Karpas-422 (cell line): ENCODE measurements at regions not wholly inside any gene's neighbourhood (a gene's known extent, or its start where the extent isn't known, plus 50 kb on each side); places are given as distances from the start of the nearest gene placed in this dataset.

Experiments
- DNase-seq: peaks from one replicate; pipeline ENCODE4 v3.0.0-alpha.2; 2015
- H2AFZ ChIP-seq: fragments of 200-600 bp; sonication (generic); 2 replicates; pipeline ENCODE4 v1.6.1; 2014; ENCODE audit warnings: antibody characterized with exemption, low read length, mixed read lengths
- H3K27ac ChIP-seq: fragments of 200-600 bp; sonication (generic); 2 replicates; pipeline ENCODE4 v1.5.1; 2014; ENCODE audit warnings: mild to moderate bottlenecking, low read length, moderate library complexity
- H3K27me3 ChIP-seq: fragments of 200-600 bp; sonication (generic); 2 replicates; pipeline ENCODE4 v1.6.1; 2014; ENCODE audit warnings: low read length, mixed read lengths
- H3K36me3 ChIP-seq: fragments of 200-600 bp; sonication (generic); 2 replicates; pipeline ENCODE4 v1.6.1; 2014; ENCODE audit warnings: low read length, mixed read lengths; ENCODE audit not compliant: insufficient read depth
- H3K4me1 ChIP-seq: fragments of 200-600 bp; sonication (generic); 2 replicates; pipeline ENCODE4 v1.6.1; 2014; ENCODE audit warnings: mild to moderate bottlenecking, low read length, mixed read lengths
- H3K4me2 ChIP-seq: fragments of 200-600 bp; sonication (generic); 2 replicates; pipeline ENCODE4 v1.6.1; 2014; ENCODE audit warnings: low read length, low read depth, mild to moderate bottlenecking; ENCODE audit not compliant: poor library complexity, severe bottlenecking
- H3K4me3 ChIP-seq: fragments of 200-600 bp; sonication (generic); 2 replicates; pipeline ENCODE4 v1.5.1; 2014; ENCODE audit warnings: mild to moderate bottlenecking, antibody characterized with exemption, low read length, mixed read lengths
- H3K79me2 ChIP-seq: fragments of 200-600 bp; sonication (generic); 2 replicates; pipeline ENCODE4 v1.6.1; 2014; ENCODE audit warnings: mild to moderate bottlenecking, low read length, mixed read lengths
- H3K9ac ChIP-seq: fragments of 200-600 bp; sonication (generic); 2 replicates; pipeline ENCODE4 v1.6.0; 2014; ENCODE audit warnings: low read length
- H3K9me2 ChIP-seq: fragments of 200-600 bp; sonication (generic), shearing (Covaris generic); replicated peaks from 2 replicates; pipeline ENCODE4 v1.6.0; 2014; ENCODE audit warnings: mild to moderate bottlenecking, low read length, moderate library complexity; ENCODE audit not compliant: insufficient read depth
- H3K9me3 ChIP-seq: fragments of 300-700, 200-600 bp; sonication (generic); 2 replicates; pipeline ENCODE4 v1.6.1; 2014; ENCODE audit warnings: low read length, mixed read lengths
- H4K20me1 ChIP-seq: fragments of 200-600 bp; sonication (generic); 2 replicates; pipeline ENCODE4 v1.6.1; 2014; ENCODE audit warnings: mild to moderate bottlenecking, antibody characterized with exemption, low read length, low read depth; ENCODE audit not compliant: insufficient read depth

- H3K4me3 ChIP-seq, result no peak overlapping the region
- no peaks in the 10 kb centered on the region for H4K20me1 ChIP-seq
- H3K9me2 ChIP-seq, result no peaks in the 10 kb centered on the region
- no peak overlapping the region for H3K27ac ChIP-seq
- no peak overlapping the region for H2AFZ ChIP-seq
- H3K9ac ChIP-seq, result no peak overlapping the region
- H3K36me3 ChIP-seq, result no peaks in the 10 kb centered on the region
- H3K9me3 ChIP-seq, result no peaks in the 10 kb centered on the region
- H3K79me2 ChIP-seq, result no peaks in the 10 kb centered on the region
- no peaks in the 10 kb centered on the region for H3K27me3 ChIP-seq
- H3K4me1 ChIP-seq, result no peaks in the 10 kb centered on the region
- no peak overlapping the region for H3K4me2 ChIP-seq
- no peak for DNase-seq
These were observed 121.2 kb upstream of the GATA6 start for GRCh38 chr18:22048221-22048620.

DNA sequence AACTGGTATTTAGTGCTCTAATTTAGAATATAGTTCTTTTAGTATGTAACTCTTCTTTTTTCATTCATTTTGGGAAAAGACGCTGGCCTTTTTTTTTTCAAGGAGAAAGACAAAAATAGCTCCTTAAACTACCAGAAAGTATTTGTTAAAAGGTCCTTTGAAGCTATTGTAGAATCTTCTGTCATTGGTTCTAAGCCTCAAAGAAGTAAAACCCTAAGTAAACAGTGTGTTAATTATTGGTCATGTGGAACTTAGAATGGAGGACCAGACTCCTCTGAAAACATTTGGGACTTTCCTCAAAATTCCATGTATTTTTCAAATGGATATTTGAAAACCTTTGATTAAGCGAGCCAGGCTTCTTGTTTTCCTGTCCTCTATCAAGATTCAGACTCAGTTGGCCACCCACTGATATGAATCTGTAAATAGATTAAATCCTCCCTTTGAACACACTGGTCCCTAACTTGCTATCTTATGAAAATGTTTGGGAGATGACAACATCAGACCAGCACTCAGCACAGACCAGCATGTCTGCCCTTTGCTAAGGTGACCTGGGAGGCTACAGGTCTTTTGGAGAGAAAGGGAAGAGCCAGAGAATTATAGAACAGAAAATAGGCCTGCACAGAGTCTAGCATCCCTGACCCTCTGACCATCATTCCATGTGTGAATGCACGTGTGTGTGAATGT lies 120.3 kb upstream of the GATA6 start:
- no peak overlapping the region for H3K27ac ChIP-seq
- DNase-seq, result no peak
- no peak overlapping the region for H3K9ac ChIP-seq
- no peak overlapping the region for H3K4me2 ChIP-seq
- H3K79me2 ChIP-seq, result no peaks in the 10 kb centered on the region
- H2AFZ ChIP-seq, result no peak overlapping the region
- no peak overlapping the region for H3K4me3 ChIP-seq
- H3K27me3 ChIP-seq, result no peaks in the 10 kb centered on the region
- H3K4me1 ChIP-seq, result no peaks in the 10 kb centered on the region
- no peaks in the 10 kb centered on the region for H4K20me1 ChIP-seq
- no peaks in the 10 kb centered on the region for H3K36me3 ChIP-seq
- no peaks in the 10 kb centered on the region for H3K9me2 ChIP-seq
- H3K9me3 ChIP-seq, result no peaks in the 10 kb centered on the region

DNA sequence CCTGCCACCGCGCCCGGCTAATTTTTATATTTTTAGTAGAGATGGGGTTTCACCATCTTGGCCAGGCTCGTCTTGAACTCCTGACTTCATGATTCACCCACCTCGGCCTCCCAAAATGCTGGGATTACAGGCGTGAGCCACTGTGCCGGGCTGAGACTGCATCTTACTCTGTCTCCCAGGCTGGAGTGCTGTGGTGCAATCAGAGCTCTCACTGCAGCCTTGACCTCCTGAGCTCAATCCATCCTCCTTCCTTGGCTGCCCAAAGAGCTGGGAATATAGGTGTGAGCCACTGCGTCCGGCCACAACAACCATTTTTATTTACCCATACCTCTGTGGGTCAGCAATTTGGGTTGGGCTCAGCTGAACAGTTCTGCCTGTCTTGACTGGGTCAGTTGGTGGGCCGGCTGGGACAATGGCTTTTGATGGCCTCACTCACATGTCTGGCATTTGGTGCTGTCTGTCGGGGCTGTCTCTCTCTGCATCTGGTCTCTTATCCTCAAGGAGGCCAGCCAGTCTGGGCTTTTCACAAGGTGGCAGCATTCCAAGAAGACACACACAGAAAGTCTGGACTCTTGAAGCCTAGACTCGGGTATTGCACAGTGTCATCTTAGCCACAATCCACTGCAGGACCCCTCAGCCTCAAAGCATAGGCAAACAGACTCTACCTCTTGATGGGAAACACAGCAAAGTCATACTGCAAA lies 116.8 kb upstream of the GATA6 start:
- H3K27me3 ChIP-seq, result no peaks in the 10 kb centered on the region
- H4K20me1 ChIP-seq, result no peaks in the 10 kb centered on the region
- H3K4me2 ChIP-seq, result no peak overlapping the region
- H2AFZ ChIP-seq, result no peak overlapping the region
- H3K9me2 ChIP-seq, result no peaks in the 10 kb centered on the region
- H3K79me2 ChIP-seq, result no peaks in the 10 kb centered on the region
- no peak overlapping the region for H3K9ac ChIP-seq
- DNase-seq, result no peak
- no peak overlapping the region for H3K4me3 ChIP-seq
- H3K9me3 ChIP-seq, result no peaks in the 10 kb centered on the region
- no peaks in the 10 kb centered on the region for H3K36me3 ChIP-seq
- no peaks in the 10 kb centered on the region for H3K4me1 ChIP-seq
- H3K27ac ChIP-seq, result no peak overlapping the region

- Histone ChIP-seq H3K4me3 (no peak overlapping the region), H3K9ac (no peak overlapping the region), H2AFZ (no peak overlapping the region), H3K36me3 (no peaks in the 10 kb centered on the region), H3K4me1 (no peaks in the 10 kb centered on the region), H3K9me3 (no peaks in the 10 kb centered on the region), H3K27ac (no peak overlapping the region), H3K79me2 (no peaks in the 10 kb centered on the region), H3K9me2 (no peaks in the 10 kb centered on the region), H3K27me3 (no peaks in the 10 kb centered on the region), H3K4me2 (no peak overlapping the region), H4K20me1 (no peaks in the 10 kb centered on the region)
- no peak for DNase-seq
These were observed 113.7 kb upstream of the GATA6 start for GRCh38 chr18:22055466-22056238.

- H4K20me1 ChIP-seq, result no peaks in the 10 kb centered on the region
- no peak overlapping the region for H3K4me3 ChIP-seq
- H3K4me1 ChIP-seq, result no peaks in the 10 kb centered on the region
- H2AFZ ChIP-seq, result no peak overlapping the region
- no peaks in the 10 kb centered on the region for H3K36me3 ChIP-seq
- no peaks in the 10 kb centered on the region for H3K27me3 ChIP-seq
- no peaks in the 10 kb centered on the region for H3K9me2 ChIP-seq
- H3K4me2 ChIP-seq, result no peak overlapping the region
- H3K79me2 ChIP-seq, result no peaks in the 10 kb centered on the region
- DNase-seq, result no peak
- no peaks in the 10 kb centered on the region for H3K9me3 ChIP-seq
- H3K9ac ChIP-seq, result no peak overlapping the region
- no peak overlapping the region for H3K27ac ChIP-seq
These were observed 112.4 kb upstream of the GATA6 start for GRCh38 chr18:22056950-22057349.

DNA sequence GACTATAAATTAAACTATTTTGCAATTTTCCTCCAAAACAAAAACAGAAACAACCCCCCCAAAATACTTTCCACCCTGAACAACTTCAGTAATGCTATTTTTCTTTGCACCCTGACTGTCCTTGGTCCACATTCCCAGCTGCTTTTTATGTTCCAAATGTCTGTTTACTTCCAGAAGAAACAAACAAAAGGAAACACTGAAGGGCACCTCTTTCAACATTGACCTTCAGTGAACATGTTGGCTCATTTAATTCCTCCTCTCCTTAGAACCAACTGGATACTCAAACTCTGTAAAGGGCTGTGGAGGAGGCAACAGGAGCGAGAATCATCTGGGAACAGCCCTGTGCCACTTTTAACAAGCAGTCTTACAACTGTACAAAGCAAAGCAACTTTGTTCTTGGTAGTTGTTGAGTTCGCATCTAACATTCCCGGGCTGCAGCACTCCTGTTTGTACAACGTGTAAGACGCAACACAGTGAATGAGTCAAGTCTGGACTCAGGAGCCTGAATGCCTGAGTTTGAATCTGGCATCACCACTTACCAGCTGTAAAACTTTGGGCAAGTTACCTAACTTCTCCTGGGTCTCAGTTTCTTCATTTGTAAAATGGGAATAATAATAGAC lies 111.4 kb upstream of the GATA6 start:
- no peaks in the 10 kb centered on the region for H3K79me2 ChIP-seq
- H4K20me1 ChIP-seq, result no peaks in the 10 kb centered on the region
- no peak overlapping the region for H3K4me2 ChIP-seq
- no peaks in the 10 kb centered on the region for H3K27me3 ChIP-seq
- H3K9ac ChIP-seq, result no peak overlapping the region
- no peaks in the 10 kb centered on the region for H3K4me1 ChIP-seq
- no peak overlapping the region for H2AFZ ChIP-seq
- no peak for DNase-seq
- no peaks in the 10 kb centered on the region for H3K9me3 ChIP-seq
- no peak overlapping the region for H3K4me3 ChIP-seq
- H3K9me2 ChIP-seq, result no peaks in the 10 kb centered on the region
- H3K36me3 ChIP-seq, result no peaks in the 10 kb centered on the region
- H3K27ac ChIP-seq, result no peak overlapping the region

DNA sequence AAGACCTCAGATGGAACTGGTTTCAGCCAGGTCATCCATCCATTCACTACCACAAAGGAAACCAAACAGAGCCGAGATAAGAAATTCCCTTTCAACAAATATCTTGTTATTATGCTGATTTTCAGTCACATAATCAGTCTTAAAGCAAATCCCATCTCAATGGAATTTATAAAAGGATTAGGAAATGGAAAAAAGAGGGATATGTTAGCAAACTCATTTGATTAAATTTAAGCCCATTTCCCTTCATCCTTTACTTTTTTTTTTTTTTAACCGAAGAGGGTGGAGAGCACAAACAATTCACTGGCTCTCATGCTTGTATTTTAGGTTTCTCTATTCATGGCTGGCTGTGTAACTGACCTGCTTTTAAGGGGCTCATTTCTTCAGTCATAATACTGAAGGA lies 109.0 kb upstream of the GATA6 start:
- no peak overlapping the region for H3K4me2 ChIP-seq
- no peak overlapping the region for H3K9ac ChIP-seq
- no peaks in the 10 kb centered on the region for H3K4me1 ChIP-seq
- no peak overlapping the region for H3K4me3 ChIP-seq
- H3K79me2 ChIP-seq, result no peaks in the 10 kb centered on the region
- no peaks in the 10 kb centered on the region for H3K27me3 ChIP-seq
- H3K36me3 ChIP-seq, result no peaks in the 10 kb centered on the region
- DNase-seq, result no peak
- H3K9me2 ChIP-seq, result no peaks in the 10 kb centered on the region
- no peaks in the 10 kb centered on the region for H3K9me3 ChIP-seq
- no peak overlapping the region for H2AFZ ChIP-seq
- H4K20me1 ChIP-seq, result no peaks in the 10 kb centered on the region
- H3K27ac ChIP-seq, result no peak overlapping the region

DNA sequence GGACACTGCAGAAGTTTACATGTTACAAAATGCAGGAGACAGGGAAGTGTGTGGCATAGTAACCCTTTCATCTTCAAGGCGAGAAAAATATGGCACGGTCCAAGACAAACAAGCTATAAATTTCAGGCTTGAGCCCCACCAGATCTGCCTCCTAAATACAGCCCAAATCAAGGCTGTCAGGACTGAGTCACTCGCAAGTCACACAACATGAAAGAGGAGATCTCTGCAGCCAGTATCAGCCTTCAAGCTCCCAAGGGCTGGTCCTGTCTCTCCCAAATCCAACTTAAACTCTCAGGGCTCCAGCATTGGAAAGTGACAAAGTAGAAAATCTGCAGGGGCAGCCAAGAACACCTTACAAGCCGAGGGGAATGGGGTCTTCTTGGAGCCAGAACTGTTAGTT lies 106.3 kb upstream of the GATA6 start:
- H3K79me2 ChIP-seq, result no peaks in the 10 kb centered on the region
- H3K9ac ChIP-seq, result no peak overlapping the region
- H4K20me1 ChIP-seq, result no peaks in the 10 kb centered on the region
- no peak overlapping the region for H2AFZ ChIP-seq
- no peak overlapping the region for H3K27ac ChIP-seq
- H3K4me2 ChIP-seq, result no peak overlapping the region
- no peak for DNase-seq
- H3K4me3 ChIP-seq, result no peak overlapping the region
- no peaks in the 10 kb centered on the region for H3K27me3 ChIP-seq
- no peaks in the 10 kb centered on the region for H3K4me1 ChIP-seq
- H3K36me3 ChIP-seq, result no peaks in the 10 kb centered on the region
- no peaks in the 10 kb centered on the region for H3K9me3 ChIP-seq
- no peaks in the 10 kb centered on the region for H3K9me2 ChIP-seq
